WTC11 (cell line): ENCODE measurements at regions not wholly inside any gene's neighbourhood (a gene's known extent, or its start where the extent isn't known, plus 50 kb on each side); places are given as distances from the start of the nearest gene placed in this dataset.
A peak's percentile ranks its signal among the peaks of the same experiment; 100 is the strongest.

Experiments used
- ATAC-seq: fragments of 200-7000 bp; cut with Tn5 transposase; 2 replicates; pipeline ENCODE4 v1.10.0; 2021; ENCODE audit warnings: mild to moderate bottlenecking, moderate library complexity
- CTCF ChIA-PET: fragments of 300-600 bp; sonication (Branson Sonifier 250); formaldehyde crosslinking; loops from one replicate; lab custom pipeline; 2021; ENCODE audit warnings: antibody characterized with exemption; lab: Charles Lee
- POLR2A ChIA-PET: fragments of 350-600 bp; sonication (Branson Sonifier 250); formaldehyde crosslinking; loops from one replicate; lab custom pipeline; 2021; ENCODE audit warnings: antibody characterized with exemption; lab: Charles Lee
- DNase-seq: peaks from one replicate; pipeline ENCODE4 v3.0.0; 2021; ENCODE audit warnings: low spot score
- H3K27ac Mint-ChIP-seq: 2 replicates; pipeline ENCODE4 v1.8.0; 2021; ENCODE audit warnings: mixed read lengths
- H3K27me3 Mint-ChIP-seq: 2 replicates; pipeline ENCODE4 v1.8.0; 2021; ENCODE audit warnings: low read depth, mild to moderate bottlenecking, moderate library complexity, mixed read lengths
- H3K36me3 Mint-ChIP-seq: 2 replicates; pipeline ENCODE4 v1.8.0; 2021; ENCODE audit warnings: mixed read lengths
- H3K4me1 Mint-ChIP-seq: 2 replicates; pipeline ENCODE4 v1.8.0; 2022; ENCODE audit warnings: mixed read lengths
- H3K4me3 Mint-ChIP-seq: 2 replicates; pipeline ENCODE4 v1.8.0; 2021; ENCODE audit warnings: mild to moderate bottlenecking, moderate library complexity, mixed read lengths
- H3K9me3 Mint-ChIP-seq: 2 replicates; pipeline ENCODE4 v1.8.0; 2021; ENCODE audit warnings: mixed read lengths
- ATF6 ChIP-seq: sonication (generic); formaldehyde crosslinking; IDR thresholded peaks from 2 replicates; pipeline ENCODE4 v1.8.1; 2023; ENCODE audit warnings: mild to moderate bottlenecking, missing genetic modification reagents
- E2F1 ChIP-seq: sonication (generic); formaldehyde crosslinking; IDR thresholded peaks from 2 replicates; pipeline ENCODE4 v1.8.0; 2022; ENCODE audit warnings: mild to moderate bottlenecking, missing genetic modification reagents
- ELF4 ChIP-seq: sonication (generic); formaldehyde crosslinking; IDR thresholded peaks from 2 replicates; pipeline ENCODE4 v1.8.1; 2022; ENCODE audit warnings: low read depth, mild to moderate bottlenecking, moderate library complexity, missing genetic modification reagents
- ERG ChIP-seq: fragments of 250-450 bp; sonication (Bioruptor Pico); IDR thresholded peaks from 2 replicates; pipeline ENCODE4 v1.8.0; 2021; ENCODE audit warnings: mild to moderate bottlenecking
- FOXP1 ChIP-seq: sonication (generic); formaldehyde crosslinking; IDR thresholded peaks from 2 replicates; pipeline ENCODE4 v1.8.0; 2022; ENCODE audit warnings: missing genetic modification reagents, mild to moderate bottlenecking, moderate library complexity, borderline replicate concordance
- GABPB1 ChIP-seq: sonication (generic); formaldehyde crosslinking; IDR thresholded peaks from 2 replicates; pipeline ENCODE4 v1.8.1; 2023; ENCODE audit warnings: mild to moderate bottlenecking, missing genetic modification reagents
- HMGA2 ChIP-seq: fragments of 250-450 bp; sonication (Bioruptor Pico); IDR thresholded peaks from 2 replicates; pipeline ENCODE4 v1.4.0; 2021; ENCODE audit warnings: mild to moderate bottlenecking, moderate library complexity
- HMGXB4 ChIP-seq: sonication (generic); formaldehyde crosslinking; IDR thresholded peaks from 2 replicates; pipeline ENCODE4 v1.8.1; 2023; ENCODE audit warnings: mild to moderate bottlenecking, moderate library complexity, missing genetic modification reagents
- IRF1 ChIP-seq: sonication (generic); formaldehyde crosslinking; IDR thresholded peaks from 2 replicates; pipeline ENCODE4 v1.8.0; 2023; ENCODE audit warnings: missing genetic modification reagents
- MAX ChIP-seq: sonication (generic); formaldehyde crosslinking; IDR thresholded peaks from 2 replicates; pipeline ENCODE4 v1.8.0; 2022; ENCODE audit warnings: mild to moderate bottlenecking, missing genetic modification reagents
- MYBL2 ChIP-seq: sonication (generic); formaldehyde crosslinking; IDR thresholded peaks from 2 replicates; pipeline ENCODE4 v1.8.1; 2023; ENCODE audit warnings: mild to moderate bottlenecking, moderate library complexity, missing genetic modification reagents
- NFE2L1 ChIP-seq: sonication (generic); formaldehyde crosslinking; IDR thresholded peaks from 2 replicates; pipeline ENCODE4 v1.8.1; 2023; ENCODE audit warnings: missing genetic modification reagents
- NFYB ChIP-seq: sonication (generic); formaldehyde crosslinking; conservative IDR thresholded peaks from 2 replicates; pipeline ENCODE4 v1.8.0; 2022; ENCODE audit warnings: low read depth, missing genetic modification reagents
- NR1H2 ChIP-seq: sonication (generic); formaldehyde crosslinking; IDR thresholded peaks from 2 replicates; pipeline ENCODE4 v1.9.0; 2021; ENCODE audit warnings: mild to moderate bottlenecking, moderate library complexity, missing genetic modification reagents
- SMAD3 ChIP-seq: sonication (generic); formaldehyde crosslinking; IDR thresholded peaks from 2 replicates; pipeline ENCODE4 v1.8.0; 2022; ENCODE audit warnings: missing genetic modification reagents, mild to moderate bottlenecking, borderline replicate concordance
- TEAD1 ChIP-seq: sonication (generic); formaldehyde crosslinking; IDR thresholded peaks from 2 replicates; pipeline ENCODE4 v1.8.0; 2022; ENCODE audit warnings: mild to moderate bottlenecking, missing genetic modification reagents
- TEAD4 ChIP-seq: sonication (generic); formaldehyde crosslinking; IDR thresholded peaks from 2 replicates; pipeline ENCODE4 v1.8.0; 2022; ENCODE audit warnings: mild to moderate bottlenecking, missing genetic modification reagents
- ZBTB43 ChIP-seq: sonication (generic); formaldehyde crosslinking; IDR thresholded peaks from 2 replicates; pipeline ENCODE4 v1.8.1; 2023; ENCODE audit warnings: mild to moderate bottlenecking, missing genetic modification reagents
- ZNF232 ChIP-seq: sonication (generic); formaldehyde crosslinking; IDR thresholded peaks from 2 replicates; pipeline ENCODE4 v1.8.0; 2022; ENCODE audit warnings: mild to moderate bottlenecking, missing genetic modification reagents
- ZNF317 ChIP-seq: sonication (generic); formaldehyde crosslinking; IDR thresholded peaks from 2 replicates; pipeline ENCODE4 v1.8.1; 2023; ENCODE audit warnings: low read depth, mild to moderate bottlenecking, moderate library complexity, missing genetic modification reagents, borderline replicate concordance
- ZNF396 ChIP-seq: fragments of 250-450 bp; sonication (Bioruptor Pico); IDR thresholded peaks from 2 replicates; pipeline ENCODE4 v1.8.0; 2021; ENCODE audit warnings: mild to moderate bottlenecking, moderate library complexity, borderline replicate concordance
- ZNF671 ChIP-seq: fragments of 250-450 bp; sonication (Bioruptor Pico); IDR thresholded peaks from 2 replicates; pipeline ENCODE4 v1.8.0; 2021; ENCODE audit warnings: mild to moderate bottlenecking

- TF ChIP-seq ZNF232 (CRISPR knock-in tag) (no peak), NFE2L1 (no peak), ZBTB43 (CRISPR knock-in tag) (no peak), TEAD1 (CRISPR knock-in tag) (no peak), NFYB (CRISPR knock-in tag) (no peak), IRF1 (no peak)
- Mint-ChIP-seq H3K27ac (no peak overlapping the region), H3K27me3 (no peaks in the 10 kb centered on the region), H3K9me3 (no peaks in the 10 kb centered on the region), H3K36me3 (no peaks in the 10 kb centered on the region), H3K4me3 (no peak overlapping the region), H3K4me1 (peaks cover 8% of the 10 kb centered on the region)
- ChIA-PET CTCF (interaction anchor here (0.9 kb wide), 1 partner anchor 272 kb away, joined by 3 read pairs; no protein-coding TSS in a partner anchor), POLR2A (no interaction called here)
- ATAC-seq (no peak), DNase-seq (no peak)
Observed at GRCh38 chr6:74936886-74937285, 269.0 kb downstream of the COL12A1 start.

- H3K4me3 Mint-ChIP-seq, result no peak overlapping the region
- ATAC-seq (peak; percentile 68), DNase-seq (no peak)
- H3K9me3 Mint-ChIP-seq, result no peaks in the 10 kb centered on the region
- H3K4me1 Mint-ChIP-seq, result peaks cover 12% of the 10 kb centered on the region
- POLR2A ChIA-PET, result no interaction called here
- CTCF ChIA-PET, result interaction anchor here (0.7 to 0.8 kb wide), 2 partner anchors 272 to 277 kb away, joined by 3 read pairs; no protein-coding TSS in a partner anchor
- peak; percentile 96 for TF ChIP-seq GABPB1 (CRISPR knock-in tag)
- no peak for TF ChIP-seq HMGXB4 (CRISPR knock-in tag)
- TF ChIP-seq, all 79 proteins: peak for 1
- Mint-ChIP-seq H3K36me3 (no peaks in the 10 kb centered on the region), H3K27me3 (no peaks in the 10 kb centered on the region), H3K27ac (no peak overlapping the region)
Observed at GRCh38 chr6:74932232-74932888, 273.5 kb downstream of the COL12A1 start.

GRCh38 chr6:74931558-74931957, 274.3 kb downstream of the COL12A1 start:
- H3K27me3 Mint-ChIP-seq, result no peaks in the 10 kb centered on the region
- CTCF ChIA-PET, result no interaction called here
- no peak for ATAC-seq
- POLR2A ChIA-PET, result no interaction called here
- H3K9me3 Mint-ChIP-seq, result no peaks in the 10 kb centered on the region
- peaks cover 12% of the 10 kb centered on the region for H3K4me1 Mint-ChIP-seq
- H3K4me3 Mint-ChIP-seq, result no peak overlapping the region
- H3K27ac Mint-ChIP-seq, result no peak overlapping the region
- DNase-seq, result no peak
- H3K36me3 Mint-ChIP-seq, result no peaks in the 10 kb centered on the region
- TF ChIP-seq ERG (CRISPR knock-in tag) (no peak), NFYB (CRISPR knock-in tag) (no peak), ZNF671 (CRISPR knock-in tag) (no peak), FOXP1 (no peak), HMGA2 (CRISPR knock-in tag) (no peak), MAX (CRISPR knock-in tag) (no peak), HMGXB4 (CRISPR knock-in tag) (no peak), E2F1 (CRISPR knock-in tag) (no peak), ZNF317 (no peak), ELF4 (CRISPR knock-in tag) (no peak), ZNF396 (CRISPR knock-in tag) (no peak), SMAD3 (no peak), MYBL2 (CRISPR knock-in tag) (no peak), TEAD4 (CRISPR knock-in tag) (no peak), ATF6 (CRISPR knock-in tag) (no peak), NR1H2 (CRISPR knock-in tag) (no peak)
